Fibroblast of skin of left biceps (primary cell): ENCODE measurements at regions not wholly inside any gene's neighbourhood (a gene's known extent, or its start where the extent isn't known, plus 50 kb on each side); places are given as distances from the start of the nearest gene placed in this dataset.

Source experiments
- DNase-seq, 2 experiments: peaks; one replicate each; pipeline ENCODE4 v3.0.0-alpha.2; 2013; ENCODE audit warnings: low read depth in 2 of 2

GRCh38 chr2:7811073-7811472, 870.8 kb upstream of the ID2 start:
- no peak for DNase-seq

- DNase-seq, result peak; percentile 61 to 66
Observed at GRCh38 chr2:7812231-7812995, 869.4 kb upstream of the ID2 start.

GRCh38 chr2:7813541-7814292, 868.1 kb upstream of the ID2 start:
- no peak for DNase-seq

GRCh38 chr2:7815726-7816125, 866.1 kb upstream of the ID2 start:
- DNase-seq, result no peak

- no peak for DNase-seq
Observed at GRCh38 chr2:7816233-7816632, 865.6 kb upstream of the ID2 start.

GRCh38 chr2:7816944-7817343, 864.9 kb upstream of the ID2 start:
- DNase-seq, result no peak

- no peak for DNase-seq
Observed at GRCh38 chr2:7819316-7819715, 862.5 kb upstream of the ID2 start.

GRCh38 chr2:7819850-7820249, 862.0 kb upstream of the ID2 start:
- DNase-seq, result no peak

GRCh38 chr2:7824211-7824610, 857.6 kb upstream of the ID2 start:
- DNase-seq, result no peak

GRCh38 chr2:7825591-7826312, 856.1 kb upstream of the ID2 start:
- no peak for DNase-seq

- no peak for DNase-seq
Observed at GRCh38 chr2:7826656-7827055, 855.2 kb upstream of the ID2 start.

- no peak for DNase-seq
Observed at GRCh38 chr2:7829241-7829640, 852.6 kb upstream of the ID2 start.

- DNase-seq, result no peak
Observed at GRCh38 chr2:7830616-7831015, 851.2 kb upstream of the ID2 start.

- no peak for DNase-seq
Observed at GRCh38 chr2:7835151-7835550, 846.7 kb upstream of the ID2 start.

GRCh38 chr2:7835693-7836680, 845.9 kb upstream of the ID2 start:
- DNase-seq, result no peak

- DNase-seq, result no peak
Observed at GRCh38 chr2:7837237-7837760, 844.6 kb upstream of the ID2 start.

- no peak for DNase-seq
Observed at GRCh38 chr2:7838669-7839068, 843.2 kb upstream of the ID2 start.

GRCh38 chr2:7840651-7841380, 841.0 kb upstream of the ID2 start:
- DNase-seq, result no peak

GRCh38 chr2:7841751-7842150, 840.1 kb upstream of the ID2 start:
- no peak for DNase-seq

GRCh38 chr2:7844414-7844965, 837.4 kb upstream of the ID2 start:
- DNase-seq, result no peak
